GM12878 (cell line): ENCODE measurements at regions not wholly inside any gene's neighbourhood (a gene's known extent, or its start where the extent isn't known, plus 50 kb on each side); places are given as distances from the start of the nearest gene placed in this dataset.

Experiments used
- CBFB ChIP-seq: IDR thresholded peaks from 2 replicates; pipeline ENCODE4 v1.6.1; 2016; ENCODE audit warnings: antibody characterized with exemption, low read depth
- CBX5 ChIP-seq: sonication (generic); IDR thresholded peaks from 2 replicates; pipeline ENCODE4 v1.6.1; 2016; ENCODE audit warnings: low read depth, moderate library complexity, mild to moderate bottlenecking, inconsistent platforms
- EP300 ChIP-seq, 2 experiments: fragments of 150-350 bp in 1 of 2; IDR thresholded peaks; 2 replicates each; pipeline ENCODE4 v1.6.1; 2011 to 2012; ENCODE audit warnings: low read depth in 2 of 2, low read length in 2 of 2, borderline replicate concordance in 1 of 2, improper control_type of control experiment in 1 of 2, inconsistent platforms in 1 of 2; ENCODE audit not compliant: control insufficient read depth in 1 of 2
- FOS ChIP-seq: IDR thresholded peaks from 3 replicates; pipeline ENCODE4 v1.6.1; 2011; ENCODE audit warnings: borderline replicate concordance; ENCODE audit not compliant: insufficient read length; ENCODE audit errors: extremely low read depth
- FOXK2 ChIP-seq: fragments of 450-650 bp; IDR thresholded peaks from 2 replicates; pipeline ENCODE4 v1.6.1; 2017; ENCODE audit warnings: mild to moderate bottlenecking, moderate library complexity
- FOXM1 ChIP-seq: IDR thresholded peaks from 2 replicates; pipeline ENCODE4 v1.6.1; 2012; ENCODE audit warnings: low read depth, mild to moderate bottlenecking, inconsistent platforms, low read length, moderate library complexity
- HDAC2 ChIP-seq: fragments of 200-600 bp; sonication (generic); IDR thresholded peaks from 2 replicates; pipeline ENCODE4 v1.6.1; 2017
- RAD21 ChIP-seq: IDR thresholded peaks from 2 replicates; pipeline ENCODE4 v1.6.1; 2011; ENCODE audit warnings: mild to moderate bottlenecking, low read depth, low read length, moderate library complexity; ENCODE audit not compliant: insufficient read depth
- SMC3 ChIP-seq: IDR thresholded peaks from 2 replicates; pipeline ENCODE4 v1.6.1; 2011; ENCODE audit warnings: low read length, improper control_type of control experiment, borderline replicate concordance
- YY1 ChIP-seq: IDR thresholded peaks from 2 replicates; pipeline ENCODE4 v1.6.1; 2011; ENCODE audit warnings: low read depth, mild to moderate bottlenecking, low read length
- ZNF207 ChIP-seq: fragments of 450-650 bp; IDR thresholded peaks from 2 replicates; pipeline ENCODE4 v1.6.1; 2014; ENCODE audit warnings: antibody characterized with exemption, mild to moderate bottlenecking, borderline replicate concordance
- TF ChIP-seq, protein P1 (sequence below): fragments of 450-650 bp; IDR thresholded peaks from 2 replicates; pipeline ENCODE4 v1.6.1; 2017; ENCODE audit warnings: low read depth, mild to moderate bottlenecking, moderate library complexity
- TF ChIP-seq, protein P2 (sequence below): IDR thresholded peaks from 2 replicates; pipeline ENCODE4 v1.6.1; 2012; ENCODE audit warnings: low read length, inconsistent platforms
- TF ChIP-seq, protein P3 (sequence below): IDR thresholded peaks from 2 replicates; pipeline ENCODE4 v1.6.1; 2012; ENCODE audit warnings: mild to moderate bottlenecking, low read depth, low read length
- TF ChIP-seq, protein P4 (sequence below): fragments of 450-650 bp; IDR thresholded peaks from 2 replicates; pipeline ENCODE4 v1.6.1; 2017; ENCODE audit warnings: mild to moderate bottlenecking, low read depth, inconsistent platforms; ENCODE audit not compliant: poor library complexity, severe bottlenecking

DNA sequence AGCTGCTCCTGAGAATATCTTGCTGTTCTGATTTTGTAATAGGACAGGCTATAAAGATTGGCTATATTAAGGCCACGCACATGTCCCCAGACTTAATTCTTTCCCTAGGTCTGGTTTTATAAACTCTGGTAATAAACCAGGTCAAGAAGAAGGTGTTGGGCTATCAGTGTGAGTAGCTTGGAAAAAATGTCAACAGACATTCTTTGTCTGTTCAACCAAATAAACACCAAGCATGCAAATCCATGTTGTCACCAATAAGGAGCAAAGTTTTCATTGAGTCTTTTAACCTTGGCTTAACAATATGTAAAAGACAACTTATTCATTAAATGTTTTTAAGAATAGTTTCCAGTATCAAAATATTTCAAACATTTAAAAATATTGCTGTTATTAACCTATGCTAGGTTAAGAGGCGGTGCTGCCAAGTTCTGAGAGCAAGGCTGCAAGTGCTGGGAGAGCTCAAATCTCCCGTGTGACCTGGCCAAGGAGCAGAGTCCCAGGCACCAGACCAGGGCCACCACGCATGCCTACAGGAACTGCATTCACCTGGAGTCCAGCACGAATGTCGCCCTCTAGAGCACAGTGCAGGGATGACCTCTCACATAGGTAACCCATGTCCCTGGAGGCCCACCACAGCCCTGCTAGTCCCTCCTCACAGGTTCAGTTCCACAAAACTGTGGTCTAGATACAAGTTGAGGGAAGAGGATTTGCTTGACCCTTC is 120.5 kb upstream of the POU3F3 start (continued):
- TF ChIP-seq, protein P1, sequence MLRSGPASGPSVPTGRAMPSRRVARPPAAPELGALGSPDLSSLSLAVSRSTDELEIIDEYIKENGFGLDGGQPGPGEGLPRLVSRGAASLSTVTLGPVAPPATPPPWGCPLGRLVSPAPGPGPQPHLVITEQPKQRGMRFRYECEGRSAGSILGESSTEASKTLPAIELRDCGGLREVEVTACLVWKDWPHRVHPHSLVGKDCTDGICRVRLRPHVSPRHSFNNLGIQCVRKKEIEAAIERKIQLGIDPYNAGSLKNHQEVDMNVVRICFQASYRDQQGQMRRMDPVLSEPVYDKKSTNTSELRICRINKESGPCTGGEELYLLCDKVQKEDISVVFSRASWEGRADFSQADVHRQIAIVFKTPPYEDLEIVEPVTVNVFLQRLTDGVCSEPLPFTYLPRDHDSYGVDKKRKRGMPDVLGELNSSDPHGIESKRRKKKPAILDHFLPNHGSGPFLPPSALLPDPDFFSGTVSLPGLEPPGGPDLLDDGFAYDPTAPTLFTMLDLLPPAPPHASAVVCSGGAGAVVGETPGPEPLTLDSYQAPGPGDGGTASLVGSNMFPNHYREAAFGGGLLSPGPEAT = no peak
- TF ChIP-seq FOXK2 = no peak
- TF ChIP-seq FOXM1 = no peak
- no peak for TF ChIP-seq HDAC2
- no peak for TF ChIP-seq ZNF207
- no peak for TF ChIP-seq FOS
- TF ChIP-seq, protein P2, sequence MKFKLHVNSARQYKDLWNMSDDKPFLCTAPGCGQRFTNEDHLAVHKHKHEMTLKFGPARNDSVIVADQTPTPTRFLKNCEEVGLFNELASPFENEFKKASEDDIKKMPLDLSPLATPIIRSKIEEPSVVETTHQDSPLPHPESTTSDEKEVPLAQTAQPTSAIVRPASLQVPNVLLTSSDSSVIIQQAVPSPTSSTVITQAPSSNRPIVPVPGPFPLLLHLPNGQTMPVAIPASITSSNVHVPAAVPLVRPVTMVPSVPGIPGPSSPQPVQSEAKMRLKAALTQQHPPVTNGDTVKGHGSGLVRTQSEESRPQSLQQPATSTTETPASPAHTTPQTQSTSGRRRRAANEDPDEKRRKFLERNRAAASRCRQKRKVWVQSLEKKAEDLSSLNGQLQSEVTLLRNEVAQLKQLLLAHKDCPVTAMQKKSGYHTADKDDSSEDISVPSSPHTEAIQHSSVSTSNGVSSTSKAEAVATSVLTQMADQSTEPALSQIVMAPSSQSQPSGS = no peak
- TF ChIP-seq SMC3 = peak; percentile 23; the same call in 1 of the 2 replicates
- TF ChIP-seq, protein P3, sequence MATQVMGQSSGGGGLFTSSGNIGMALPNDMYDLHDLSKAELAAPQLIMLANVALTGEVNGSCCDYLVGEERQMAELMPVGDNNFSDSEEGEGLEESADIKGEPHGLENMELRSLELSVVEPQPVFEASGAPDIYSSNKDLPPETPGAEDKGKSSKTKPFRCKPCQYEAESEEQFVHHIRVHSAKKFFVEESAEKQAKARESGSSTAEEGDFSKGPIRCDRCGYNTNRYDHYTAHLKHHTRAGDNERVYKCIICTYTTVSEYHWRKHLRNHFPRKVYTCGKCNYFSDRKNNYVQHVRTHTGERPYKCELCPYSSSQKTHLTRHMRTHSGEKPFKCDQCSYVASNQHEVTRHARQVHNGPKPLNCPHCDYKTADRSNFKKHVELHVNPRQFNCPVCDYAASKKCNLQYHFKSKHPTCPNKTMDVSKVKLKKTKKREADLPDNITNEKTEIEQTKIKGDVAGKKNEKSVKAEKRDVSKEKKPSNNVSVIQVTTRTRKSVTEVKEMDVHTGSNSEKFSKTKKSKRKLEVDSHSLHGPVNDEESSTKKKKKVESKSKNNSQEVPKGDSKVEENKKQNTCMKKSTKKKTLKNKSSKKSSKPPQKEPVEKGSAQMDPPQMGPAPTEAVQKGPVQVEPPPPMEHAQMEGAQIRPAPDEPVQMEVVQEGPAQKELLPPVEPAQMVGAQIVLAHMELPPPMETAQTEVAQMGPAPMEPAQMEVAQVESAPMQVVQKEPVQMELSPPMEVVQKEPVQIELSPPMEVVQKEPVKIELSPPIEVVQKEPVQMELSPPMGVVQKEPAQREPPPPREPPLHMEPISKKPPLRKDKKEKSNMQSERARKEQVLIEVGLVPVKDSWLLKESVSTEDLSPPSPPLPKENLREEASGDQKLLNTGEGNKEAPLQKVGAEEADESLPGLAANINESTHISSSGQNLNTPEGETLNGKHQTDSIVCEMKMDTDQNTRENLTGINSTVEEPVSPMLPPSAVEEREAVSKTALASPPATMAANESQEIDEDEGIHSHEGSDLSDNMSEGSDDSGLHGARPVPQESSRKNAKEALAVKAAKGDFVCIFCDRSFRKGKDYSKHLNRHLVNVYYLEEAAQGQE = no peak
- TF ChIP-seq EP300 (IDR thresholded peaks at IDR 0.05; ENCODE audit: borderline replicate concordance in 1 of 2, control insufficient read depth in 1 of 2, low read depth in 2 of 2, low read length in 2 of 2) = no peak
- TF ChIP-seq, protein P4, sequence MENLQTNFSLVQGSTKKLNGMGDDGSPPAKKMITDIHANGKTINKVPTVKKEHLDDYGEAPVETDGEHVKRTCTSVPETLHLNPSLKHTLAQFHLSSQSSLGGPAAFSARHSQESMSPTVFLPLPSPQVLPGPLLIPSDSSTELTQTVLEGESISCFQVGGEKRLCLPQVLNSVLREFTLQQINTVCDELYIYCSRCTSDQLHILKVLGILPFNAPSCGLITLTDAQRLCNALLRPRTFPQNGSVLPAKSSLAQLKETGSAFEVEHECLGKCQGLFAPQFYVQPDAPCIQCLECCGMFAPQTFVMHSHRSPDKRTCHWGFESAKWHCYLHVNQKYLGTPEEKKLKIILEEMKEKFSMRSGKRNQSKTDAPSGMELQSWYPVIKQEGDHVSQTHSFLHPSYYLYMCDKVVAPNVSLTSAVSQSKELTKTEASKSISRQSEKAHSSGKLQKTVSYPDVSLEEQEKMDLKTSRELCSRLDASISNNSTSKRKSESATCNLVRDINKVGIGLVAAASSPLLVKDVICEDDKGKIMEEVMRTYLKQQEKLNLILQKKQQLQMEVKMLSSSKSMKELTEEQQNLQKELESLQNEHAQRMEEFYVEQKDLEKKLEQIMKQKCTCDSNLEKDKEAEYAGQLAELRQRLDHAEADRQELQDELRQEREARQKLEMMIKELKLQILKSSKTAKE = no peak
- TF ChIP-seq CBFB = no peak
- TF ChIP-seq RAD21 = peak; percentile 33; the same call in 1 of the 2 replicates
- no peak for TF ChIP-seq CBX5
- no peak for TF ChIP-seq YY1
